ENCODE measurements at regions not wholly inside any gene's neighbourhood (a gene's known extent, or its start where the extent isn't known, plus 50 kb on each side); places are given as distances from the start of the nearest gene placed in this dataset.

DNA sequence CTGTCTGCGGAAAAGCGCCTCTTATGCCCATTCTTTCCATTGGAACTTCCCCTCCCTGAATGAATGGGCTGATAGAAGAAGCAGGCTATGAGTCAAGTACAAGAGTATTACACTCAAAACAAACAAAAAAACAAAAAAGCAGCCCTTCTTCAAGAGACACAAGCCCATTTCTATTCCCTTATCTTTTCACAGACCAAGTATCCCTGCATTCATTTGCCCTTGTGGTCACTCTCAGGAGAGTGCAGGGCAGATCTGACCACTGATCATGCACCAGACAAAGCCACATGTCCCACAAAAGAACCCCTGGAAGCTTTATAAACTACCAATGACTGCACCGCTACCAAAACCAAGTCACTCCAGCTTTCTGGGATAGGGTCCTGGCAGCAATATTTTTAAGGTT lies 262.5 kb upstream of the TAS2R1 start:
- Histone ChIP-seq H2BK15ac (ENCODE audit: low read depth, low read length) (no peak overlapping the region), H3K4ac (ENCODE audit: low read depth, low read length) (no peak overlapping the region), H2BK120ac (ENCODE audit: low read depth, low read length) (no peak overlapping the region), H3K18ac (ENCODE audit: low read depth, low read length) (no peak overlapping the region), H3K23ac (ENCODE audit: low read depth, low read length) (no peak overlapping the region), H3K79me1 (ENCODE audit: low read depth in 1 of 2, low read length in 2 of 2) (no peaks in the 10 kb centered on the region), H4K8ac (ENCODE audit: low read depth in 2 of 2, low read length in 2 of 2) (no peak overlapping the region), H4K5ac (ENCODE audit: low read depth, low read length) (no peak overlapping the region), H3K27me3 (ENCODE audit: control insufficient read depth, insufficient read depth, low read length) (no peaks in the 10 kb centered on the region), H3K27ac (ENCODE audit: insufficient read depth, low read length) (no peak overlapping the region), H2AK5ac (ENCODE audit: low read depth, low read length) (no peak overlapping the region), H3K9me1 (ENCODE audit: insufficient read depth, low read length) (peaks cover 10% of the 10 kb centered on the region; the same call in 1 of the 2 replicates), H3K56ac (ENCODE audit: extremely low read depth, insufficient read depth, low read length) (no peak overlapping the region), H2AFZ (replicated peaks; ENCODE audit: low read length, poor library complexity) (no peak overlapping the region), H3K4me3 (ENCODE audit: insufficient read depth, low read depth, low read length) (no peak overlapping the region), H2BK20ac (ENCODE audit: low read depth, low read length) (no peak overlapping the region), H3K9me3 (ENCODE audit: control insufficient read depth, insufficient read depth, low read length) (peaks cover 3% of the 10 kb centered on the region), H4K91ac (ENCODE audit: insufficient read depth, low read depth, low read length) (no peak overlapping the region), H2AK9ac (replicated peaks; ENCODE audit: low read depth, low read length, poor library complexity) (no peak overlapping the region), H3K36me3 (ENCODE audit: control insufficient read depth, insufficient read depth, low read length) (no peaks in the 10 kb centered on the region), H4K20me1 (ENCODE audit: insufficient read depth, low read length) (no peaks in the 10 kb centered on the region), H3K4me2 (ENCODE audit: low read depth, low read length) (no peak overlapping the region), H2BK5ac (ENCODE audit: low read depth, low read length, poor library complexity, severe bottlenecking) (no peak overlapping the region), H3K4me1 (ENCODE audit: control insufficient read depth, insufficient read depth, low read length) (peaks cover 13% of the 10 kb centered on the region), H3K9ac (ENCODE audit: low read depth, low read length) (no peak overlapping the region), H3K14ac (replicated peaks; ENCODE audit: low read depth, low read length) (no peak overlapping the region)
- DNase-seq (no peak), ATAC-seq (ENCODE audit: low read depth) (no peak)
- TF ChIP-seq, protein P1, sequence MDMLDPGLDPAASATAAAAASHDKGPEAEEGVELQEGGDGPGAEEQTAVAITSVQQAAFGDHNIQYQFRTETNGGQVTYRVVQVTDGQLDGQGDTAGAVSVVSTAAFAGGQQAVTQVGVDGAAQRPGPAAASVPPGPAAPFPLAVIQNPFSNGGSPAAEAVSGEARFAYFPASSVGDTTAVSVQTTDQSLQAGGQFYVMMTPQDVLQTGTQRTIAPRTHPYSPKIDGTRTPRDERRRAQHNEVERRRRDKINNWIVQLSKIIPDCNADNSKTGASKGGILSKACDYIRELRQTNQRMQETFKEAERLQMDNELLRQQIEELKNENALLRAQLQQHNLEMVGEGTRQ (IDR thresholded peaks at IDR 0.05; ENCODE audit: low read depth, low read length) = no peak
- no peak for TF ChIP-seq POLR2A (IDR thresholded peaks at IDR 0.05; ENCODE audit: low read depth, low read length)
- intact Hi-C loops (cut with micrococcal nuclease) = no loop called here
- in situ Hi-C loops (cut with MboI; ENCODE audit: low sequenced_read_pairs) = no loop called here
- dilution Hi-C loops (cut with HindIII; ENCODE audit: low sequenced_read_pairs, unreplicated experiment) = no loop called here
- CTCF ChIA-PET = interaction anchor here (0.6 kb wide), 1 partner anchor 158 kb away, joined by 7 read pairs; no protein-coding TSS in a partner anchor
- POLR2A ChIA-PET (ENCODE audit: unreplicated experiment) = interaction anchor here (0.6 kb wide), 1 partner anchor 24 kb away, joined by 4 read pairs; no protein-coding TSS in a partner anchor
- no TSS peak for BruUV-seq (replicated peaks)
- no CpG with 5 or more reads among the region's 3 CpGs for WGBS, 2 experiments (ENCODE audit: extremely low coverage in 2 of 2, insufficient read length in 1 of 2)

Data from IMR-90 (cell line).